ENCODE measurements at regions not wholly inside any gene's neighbourhood (a gene's known extent, or its start where the extent isn't known, plus 50 kb on each side); places are given as distances from the start of the nearest gene placed in this dataset.

GRCh38 chr2:71782323-71782722, 329.0 kb downstream of the DYSF start:
- TF ChIP-seq POLR2A (IDR thresholded peaks at IDR 0.05): no peak
- TF ChIP-seq, protein P1, sequence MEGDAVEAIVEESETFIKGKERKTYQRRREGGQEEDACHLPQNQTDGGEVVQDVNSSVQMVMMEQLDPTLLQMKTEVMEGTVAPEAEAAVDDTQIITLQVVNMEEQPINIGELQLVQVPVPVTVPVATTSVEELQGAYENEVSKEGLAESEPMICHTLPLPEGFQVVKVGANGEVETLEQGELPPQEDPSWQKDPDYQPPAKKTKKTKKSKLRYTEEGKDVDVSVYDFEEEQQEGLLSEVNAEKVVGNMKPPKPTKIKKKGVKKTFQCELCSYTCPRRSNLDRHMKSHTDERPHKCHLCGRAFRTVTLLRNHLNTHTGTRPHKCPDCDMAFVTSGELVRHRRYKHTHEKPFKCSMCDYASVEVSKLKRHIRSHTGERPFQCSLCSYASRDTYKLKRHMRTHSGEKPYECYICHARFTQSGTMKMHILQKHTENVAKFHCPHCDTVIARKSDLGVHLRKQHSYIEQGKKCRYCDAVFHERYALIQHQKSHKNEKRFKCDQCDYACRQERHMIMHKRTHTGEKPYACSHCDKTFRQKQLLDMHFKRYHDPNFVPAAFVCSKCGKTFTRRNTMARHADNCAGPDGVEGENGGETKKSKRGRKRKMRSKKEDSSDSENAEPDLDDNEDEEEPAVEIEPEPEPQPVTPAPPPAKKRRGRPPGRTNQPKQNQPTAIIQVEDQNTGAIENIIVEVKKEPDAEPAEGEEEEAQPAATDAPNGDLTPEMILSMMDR (IDR thresholded peaks at IDR 0.05): no peak

Data from heart left ventricle (tissue), 13 donors.